ENCODE measurements at regions not wholly inside any gene's neighbourhood (a gene's known extent, or its start where the extent isn't known, plus 50 kb on each side); places are given as distances from the start of the nearest gene placed in this dataset.

- peak; percentile 5 for DNase-seq (ENCODE audit: low read depth)
These were observed 392.2 kb downstream of the ETS1 start for GRCh38 chr11:128195057-128195751.

GRCh38 chr11:128194216-128194615 lies 393.1 kb downstream of the ETS1 start:
- no peak for DNase-seq (ENCODE audit: low read depth)

- no peak for DNase-seq (ENCODE audit: low read depth)
These were observed 393.7 kb downstream of the ETS1 start for GRCh38 chr11:128193615-128194014.

GRCh38 chr11:128190312-128190711 lies 397.0 kb downstream of the ETS1 start:
- peak; percentile 19 for DNase-seq (ENCODE audit: low read depth)

GRCh38 chr11:128189823-128190222 lies 397.5 kb downstream of the ETS1 start:
- DNase-seq (ENCODE audit: low read depth): no peak

- DNase-seq (ENCODE audit: low read depth): no peak
These were observed 398.9 kb downstream of the ETS1 start for GRCh38 chr11:128188346-128189004.

GRCh38 chr11:128187835-128188234 lies 399.5 kb downstream of the ETS1 start:
- DNase-seq (ENCODE audit: low read depth): no peak

GRCh38 chr11:128187377-128187776 lies 400.0 kb downstream of the ETS1 start:
- DNase-seq (ENCODE audit: low read depth): no peak

GRCh38 chr11:128184981-128185380 lies 402.4 kb downstream of the ETS1 start:
- DNase-seq (ENCODE audit: low read depth): no peak

- DNase-seq (ENCODE audit: low read depth): no peak
These were observed 404.5 kb downstream of the ETS1 start for GRCh38 chr11:128182844-128183243.

GRCh38 chr11:128181984-128182383 lies 405.4 kb downstream of the ETS1 start:
- DNase-seq (ENCODE audit: low read depth): no peak

GRCh38 chr11:128181088-128181480 lies 406.3 kb downstream of the ETS1 start:
- DNase-seq (ENCODE audit: low read depth): no peak

- no peak for DNase-seq (ENCODE audit: low read depth)
These were observed 406.8 kb downstream of the ETS1 start for GRCh38 chr11:128180441-128181087.

GRCh38 chr11:128179512-128179911 lies 407.8 kb downstream of the ETS1 start:
- DNase-seq (ENCODE audit: low read depth): no peak

GRCh38 chr11:128179039-128179438 lies 408.3 kb downstream of the ETS1 start:
- DNase-seq (ENCODE audit: low read depth): no peak

GRCh38 chr11:128174465-128175291 lies 412.7 kb downstream of the ETS1 start:
- no peak for DNase-seq (ENCODE audit: low read depth)

- DNase-seq (ENCODE audit: low read depth): peak; percentile 83
These were observed 415.1 kb downstream of the ETS1 start for GRCh38 chr11:128172046-128172878.

- no peak for DNase-seq (ENCODE audit: low read depth)
These were observed 415.9 kb downstream of the ETS1 start for GRCh38 chr11:128171506-128171905.

- DNase-seq (ENCODE audit: low read depth): no peak
These were observed 421.8 kb downstream of the ETS1 start for GRCh38 chr11:128165572-128165971.

- DNase-seq (ENCODE audit: low read depth): no peak
These were observed 423.1 kb downstream of the ETS1 start for GRCh38 chr11:128164080-128164741.

GRCh38 chr11:128161994-128162393 lies 425.4 kb downstream of the ETS1 start:
- DNase-seq (ENCODE audit: low read depth): no peak

Data from activated gamma-delta T cell treated with anti-CD3 and anti-CD28 coated beads, Interleukin-2, amount 50 U/mL, for 16 hours (primary cell).